OCI-LY1 (cell line): ENCODE measurements at regions not wholly inside any gene's neighbourhood (a gene's known extent, or its start where the extent isn't known, plus 50 kb on each side); places are given as distances from the start of the nearest gene placed in this dataset.

Source experiments
- H2AFZ ChIP-seq: fragments of 200-600 bp; sonication (generic), shearing (Covaris generic); 2 replicates; pipeline ENCODE4 v1.6.0; 2014; ENCODE audit warnings: antibody characterized with exemption, mild to moderate bottlenecking, low read length
- H3F3A ChIP-seq: fragments of 200-600 bp; sonication (generic), shearing (Covaris generic); 2 replicates; pipeline ENCODE4 v1.6.0; 2014; ENCODE audit warnings: mild to moderate bottlenecking, antibody characterized with exemption, low read length, moderate library complexity; ENCODE audit not compliant: insufficient read depth
- H3K27ac ChIP-seq: fragments of 200-600 bp; sonication (generic); 2 replicates; pipeline ENCODE4 v1.5.1; 2014; ENCODE audit warnings: low read length, mixed run types, mild to moderate bottlenecking, low read depth; ENCODE audit not compliant: poor library complexity, severe bottlenecking
- H3K27me3 ChIP-seq: fragments of 200-600 bp; sonication (generic); 2 replicates; pipeline ENCODE4 v1.6.0; 2014; ENCODE audit warnings: antibody characterized with exemption, mild to moderate bottlenecking, low read length, moderate library complexity; ENCODE audit not compliant: insufficient read depth
- H3K36me3 ChIP-seq: fragments of 200-600 bp; sonication (generic); 2 replicates; pipeline ENCODE4 v1.6.1; 2014; ENCODE audit warnings: mild to moderate bottlenecking, antibody characterized with exemption, low read length, moderate library complexity, mixed read lengths; ENCODE audit not compliant: insufficient read depth
- H3K4me1 ChIP-seq: fragments of 200-600 bp; sonication (generic); 2 replicates; pipeline ENCODE4 v1.5.1; 2014; ENCODE audit warnings: mild to moderate bottlenecking, low read length, moderate library complexity; ENCODE audit not compliant: insufficient read depth, severe bottlenecking
- H3K4me2 ChIP-seq: fragments of 200-600 bp; sonication (generic), shearing (Covaris generic); 2 replicates; pipeline ENCODE4 v1.6.1; 2014; ENCODE audit warnings: low read length
- H3K4me3 ChIP-seq: fragments of 200-600 bp; sonication (generic); 2 replicates; pipeline ENCODE4 v1.5.1; 2014; ENCODE audit warnings: low read length, low read depth, mild to moderate bottlenecking, mixed read lengths; ENCODE audit not compliant: poor library complexity, severe bottlenecking
- H3K79me2 ChIP-seq: fragments of 200-600 bp; shearing (Covaris generic); 2 replicates; pipeline ENCODE4 v1.6.1; 2016; ENCODE audit warnings: mixed run types, low read length, mixed read lengths; ENCODE audit not compliant: insufficient read depth
- H3K9ac ChIP-seq: fragments of 200-600 bp; sonication (generic), shearing (Covaris generic); 2 replicates; pipeline ENCODE4 v1.6.1; 2014; ENCODE audit warnings: mild to moderate bottlenecking, low read length, mixed read lengths
- H3K9me2 ChIP-seq: fragments of 200-600 bp; sonication (generic), shearing (Covaris generic); 2 replicates; pipeline ENCODE4 v1.6.1; 2014; ENCODE audit warnings: low read depth, mild to moderate bottlenecking, low read length, mixed read lengths
- H3K9me3 ChIP-seq: fragments of 200-600 bp; shearing (Covaris generic); 2 replicates; pipeline ENCODE4 v1.6.1; 2014; ENCODE audit warnings: low read length, mixed read lengths
- H4K20me1 ChIP-seq: fragments of 200-600 bp; sonication (generic), shearing (Covaris generic); 2 replicates; pipeline ENCODE4 v1.6.0; 2016; ENCODE audit warnings: mild to moderate bottlenecking, low read length; ENCODE audit not compliant: insufficient read depth
- EZH2 ChIP-seq: fragments of 200-600 bp; sonication (generic), shearing (Covaris generic); IDR thresholded peaks from 2 replicates; pipeline ENCODE4 v1.8.0; 2017; ENCODE audit warnings: borderline replicate concordance, mixed run types, mild to moderate bottlenecking, antibody characterized with exemption, low read length, moderate library complexity, mixed read lengths
- TF ChIP-seq, protein P1 (sequence below): fragments of 200-600 bp; sonication (generic), shearing (Covaris generic); IDR thresholded peaks from 2 replicates; pipeline ENCODE4 v1.5.1; 2017; ENCODE audit warnings: mild to moderate bottlenecking, antibody characterized with exemption, low read length, moderate library complexity, mixed read lengths

GRCh38 chr3:40891186-40891585, 308.1 kb upstream of the CTNNB1 start:
- no peaks in the 10 kb centered on the region for H3K36me3 ChIP-seq
- no peaks in the 10 kb centered on the region for H3F3A ChIP-seq
- no peak overlapping the region for H3K27ac ChIP-seq
- H2AFZ ChIP-seq = no peak overlapping the region
- no peak overlapping the region for H3K4me3 ChIP-seq
- H3K9ac ChIP-seq = no peak overlapping the region
- no peaks in the 10 kb centered on the region for H3K9me3 ChIP-seq
- H4K20me1 ChIP-seq = no peaks in the 10 kb centered on the region
- H3K4me2 ChIP-seq = no peak overlapping the region
- H3K27me3 ChIP-seq = no peaks in the 10 kb centered on the region
- no peaks in the 10 kb centered on the region for H3K4me1 ChIP-seq
- H3K9me2 ChIP-seq = no peaks in the 10 kb centered on the region
- TF ChIP-seq EZH2 = no peak
- TF ChIP-seq, protein P1, sequence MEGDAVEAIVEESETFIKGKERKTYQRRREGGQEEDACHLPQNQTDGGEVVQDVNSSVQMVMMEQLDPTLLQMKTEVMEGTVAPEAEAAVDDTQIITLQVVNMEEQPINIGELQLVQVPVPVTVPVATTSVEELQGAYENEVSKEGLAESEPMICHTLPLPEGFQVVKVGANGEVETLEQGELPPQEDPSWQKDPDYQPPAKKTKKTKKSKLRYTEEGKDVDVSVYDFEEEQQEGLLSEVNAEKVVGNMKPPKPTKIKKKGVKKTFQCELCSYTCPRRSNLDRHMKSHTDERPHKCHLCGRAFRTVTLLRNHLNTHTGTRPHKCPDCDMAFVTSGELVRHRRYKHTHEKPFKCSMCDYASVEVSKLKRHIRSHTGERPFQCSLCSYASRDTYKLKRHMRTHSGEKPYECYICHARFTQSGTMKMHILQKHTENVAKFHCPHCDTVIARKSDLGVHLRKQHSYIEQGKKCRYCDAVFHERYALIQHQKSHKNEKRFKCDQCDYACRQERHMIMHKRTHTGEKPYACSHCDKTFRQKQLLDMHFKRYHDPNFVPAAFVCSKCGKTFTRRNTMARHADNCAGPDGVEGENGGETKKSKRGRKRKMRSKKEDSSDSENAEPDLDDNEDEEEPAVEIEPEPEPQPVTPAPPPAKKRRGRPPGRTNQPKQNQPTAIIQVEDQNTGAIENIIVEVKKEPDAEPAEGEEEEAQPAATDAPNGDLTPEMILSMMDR = no peak
- H3K79me2 ChIP-seq = no peaks in the 10 kb centered on the region

- no peaks in the 10 kb centered on the region for H3K9me3 ChIP-seq
- no peaks in the 10 kb centered on the region for H3K27me3 ChIP-seq
- H3K4me3 ChIP-seq = no peak overlapping the region
- no peak for TF ChIP-seq EZH2
- TF ChIP-seq, protein P1 = no peak
- no peaks in the 10 kb centered on the region for H3K9me2 ChIP-seq
- H3K4me2 ChIP-seq = no peak overlapping the region
- H3F3A ChIP-seq = no peaks in the 10 kb centered on the region
- no peaks in the 10 kb centered on the region for H4K20me1 ChIP-seq
- no peaks in the 10 kb centered on the region for H3K4me1 ChIP-seq
- H3K9ac ChIP-seq = no peak overlapping the region
- no peak overlapping the region for H2AFZ ChIP-seq
- H3K36me3 ChIP-seq = no peaks in the 10 kb centered on the region
- no peak overlapping the region for H3K27ac ChIP-seq
- no peaks in the 10 kb centered on the region for H3K79me2 ChIP-seq
Measured at GRCh38 chr3:40895109-40895508, 304.2 kb upstream of the CTNNB1 start.

DNA sequence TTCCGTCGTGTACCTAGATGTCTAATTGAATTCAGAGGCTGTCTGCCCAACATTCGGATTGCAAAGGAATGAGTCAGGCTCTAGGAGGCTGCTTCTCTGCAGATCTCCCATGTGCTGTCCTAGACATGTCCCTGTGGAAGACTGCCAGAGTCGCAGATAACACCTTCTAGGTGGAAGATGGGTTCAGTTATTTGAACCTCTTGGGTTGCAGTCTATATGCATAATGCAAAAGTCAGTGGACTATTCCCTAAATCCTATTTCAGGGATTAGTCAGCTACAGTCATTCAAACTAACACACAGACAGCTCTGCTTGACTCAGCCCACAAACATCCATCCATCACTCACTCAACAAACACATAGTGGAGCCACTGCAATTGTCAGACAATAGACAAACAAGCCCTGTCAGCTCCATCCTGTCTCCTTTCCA, 300.0 kb upstream of the CTNNB1 start:
- Histone ChIP-seq H3K4me2 (no peak overlapping the region), H3K79me2 (no peaks in the 10 kb centered on the region), H4K20me1 (no peaks in the 10 kb centered on the region), H2AFZ (no peak overlapping the region), H3K4me1 (no peaks in the 10 kb centered on the region), H3K9ac (no peak overlapping the region), H3K9me2 (no peaks in the 10 kb centered on the region), H3K36me3 (no peaks in the 10 kb centered on the region), H3K4me3 (no peak overlapping the region), H3F3A (no peaks in the 10 kb centered on the region), H3K27me3 (no peaks in the 10 kb centered on the region), H3K9me3 (no peaks in the 10 kb centered on the region), H3K27ac (no peak overlapping the region)
- no peak for TF ChIP-seq EZH2
- TF ChIP-seq, protein P1 = no peak
